A549 (cell line): ENCODE measurements at regions not wholly inside any gene's neighbourhood (a gene's known extent, or its start where the extent isn't known, plus 50 kb on each side); places are given as distances from the start of the nearest gene placed in this dataset.

Experiments used
- ATAC-seq, 2 experiments: fragments of 200-7000 bp in 1 of 2; fragments of >200 bp in 1 of 2; cut with Nextera tagmentation in 1 of 2; cut with Tn5 transposase in 1 of 2; 3 replicates each; pipeline versions ENCODE4 v1.8.0 to v1.9.1; 2018 to 2020; ENCODE audit warnings: mild to moderate bottlenecking in 1 of 2, moderate library complexity in 1 of 2
- CTCF ChIA-PET: fragments of 300-600 bp; sonication (Branson Sonifier 250); formaldehyde crosslinking; extraction: SDS; loops from one replicate; lab custom pipeline; 2021; ENCODE audit warnings: antibody characterized with exemption, inconsistent platforms; lab: Yijun Ruan, JAX
- POLR2A ChIA-PET: fragments of 350-600 bp; formaldehyde crosslinking; extraction: SDS; loops from one replicate; lab custom pipeline; 2021; ENCODE audit warnings: antibody characterized with exemption, inconsistent platforms; lab: Yijun Ruan, JAX
- DNase-seq, 2 experiments: peaks; one replicate each; pipeline versions ENCODE4 v3.0.0 to v3.0.0-alpha.2; 2011 to 2016; ENCODE audit warnings: low read depth in 1 of 2, low spot score in 1 of 2
- FAIRE-seq: peaks from 2 replicates; lab custom pipeline; 2011; peaks lifted over from hg19 to GRCh38; lab: Jason Lieb, UNC
- H3K27ac ChIP-seq, 2 experiments: fragments of >200 bp; sonication (Bioruptor Twin); formaldehyde crosslinking; 3 replicates each; pipeline ENCODE4 v1.5.1; 2016 to 2017
- H3K4me1 ChIP-seq: fragments of >200 bp; sonication (Bioruptor Twin); formaldehyde crosslinking; 3 replicates; pipeline ENCODE4 v1.6.1; 2016
- H3K4me2 ChIP-seq: fragments of >200 bp; sonication (Bioruptor Twin); formaldehyde crosslinking; 3 replicates; pipeline ENCODE4 v1.6.1; 2016
- H3K4me3 ChIP-seq: fragments of >200 bp; sonication (Bioruptor Twin); formaldehyde crosslinking; 3 replicates; pipeline ENCODE4 v1.5.1; 2016
- H3K9me3 ChIP-seq: fragments of >200 bp; sonication (Bioruptor Twin); formaldehyde crosslinking; 3 replicates; pipeline ENCODE4 v1.6.1; 2016
- BHLHE40 ChIP-seq: IDR thresholded peaks from 2 replicates; pipeline ENCODE4 v1.6.1; 2012; ENCODE audit warnings: low read depth, low read length, inconsistent platforms
- CEBPB ChIP-seq, 2 experiments: fragments of >200 bp in 1 of 2; sonication (Bioruptor Twin) in 1 of 2; formaldehyde crosslinking in 1 of 2; IDR thresholded peaks; 2 replicates each; pipeline ENCODE4 v1.6.1; 2012 to 2016
- CHD2 ChIP-seq: fragments of 150-350 bp; IDR thresholded peaks from 2 replicates; pipeline ENCODE4 v1.6.1; 2014; ENCODE audit warnings: low read length; ENCODE audit not compliant: partially characterized antibody
- EP300 ChIP-seq, 2 experiments: fragments of >200 bp; sonication (Bioruptor Twin); formaldehyde crosslinking; IDR thresholded peaks; 2 replicates in 1 of 2; 3 replicates in 1 of 2; pipeline ENCODE4 v1.6.1; 2016 to 2017
- FOSB ChIP-seq: fragments of 250-450 bp; sonication (Bioruptor Pico); IDR thresholded peaks from 2 replicates; pipeline ENCODE4 v1.5.0; 2020; ENCODE audit warnings: mild to moderate bottlenecking, moderate library complexity
- FOXS1 ChIP-seq: fragments of 250-450 bp; sonication (Bioruptor Pico); IDR thresholded peaks from 2 replicates; pipeline ENCODE4 v1.5.0; 2020; ENCODE audit warnings: mild to moderate bottlenecking, moderate library complexity
- HDAC2 ChIP-seq: fragments of 200-600 bp; sonication (generic); IDR thresholded peaks from 2 replicates; pipeline ENCODE4 v1.6.1; 2016
- JUN ChIP-seq, 2 experiments: fragments of >200 bp; sonication (Bioruptor Twin); formaldehyde crosslinking; IDR thresholded peaks; 2 replicates in 1 of 2; 3 replicates in 1 of 2; pipeline ENCODE4 v1.6.1; 2016 to 2017
- KDM1A ChIP-seq: fragments of 200-600 bp; sonication (generic); IDR thresholded peaks from 2 replicates; pipeline ENCODE4 v1.6.1; 2016; ENCODE audit warnings: low read depth, mild to moderate bottlenecking
- POLR2A ChIP-seq: IDR thresholded peaks from 2 replicates; pipeline ENCODE4 v1.6.1; 2012; ENCODE audit warnings: mild to moderate bottlenecking, low read length
- RAD21 ChIP-seq, 2 experiments: fragments of >200 bp in 1 of 2; sonication (Bioruptor Twin) in 1 of 2; formaldehyde crosslinking in 1 of 2; IDR thresholded peaks in 1 of 2; conservative IDR thresholded peaks in 1 of 2; 2 replicates in 1 of 2; 3 replicates in 1 of 2; pipeline ENCODE4 v1.6.1; 2012 to 2018; ENCODE audit warnings: inconsistent platforms in 1 of 2
- RCOR1 ChIP-seq: fragments of 150-350 bp; IDR thresholded peaks from 2 replicates; pipeline ENCODE4 v1.6.1; 2014; ENCODE audit warnings: antibody characterized with exemption, low read length, low read depth
- RFX5 ChIP-seq: fragments of 450-650 bp; IDR thresholded peaks from 2 replicates; pipeline ENCODE4 v1.7.1; 2014; ENCODE audit warnings: antibody characterized with exemption, mild to moderate bottlenecking, moderate library complexity
- RNF2 ChIP-seq: fragments of 200-600 bp; sonication (generic); IDR thresholded peaks from 2 replicates; pipeline ENCODE4 v1.6.1; 2016; ENCODE audit warnings: low read depth, mild to moderate bottlenecking, antibody characterized with exemption, moderate library complexity, borderline replicate concordance
- SMC3 ChIP-seq: fragments of >200 bp; sonication (Bioruptor Twin); formaldehyde crosslinking; IDR thresholded peaks from 3 replicates; pipeline ENCODE4 v1.6.1; 2018; ENCODE audit warnings: inconsistent platforms
- TFCP2L1 ChIP-seq: fragments of 250-450 bp; sonication (Bioruptor Pico); IDR thresholded peaks from 2 replicates; pipeline ENCODE4 v1.5.0; 2021; ENCODE audit warnings: mild to moderate bottlenecking
- ZNF302 ChIP-seq: fragments of 250-450 bp; sonication (Bioruptor Pico); IDR thresholded peaks from 2 replicates; pipeline ENCODE4 v1.9.0; 2021; ENCODE audit warnings: inconsistent platforms, mild to moderate bottlenecking, moderate library complexity
- WGBS: methylation state at CpG from one replicate; pipeline ENCODE4 v1.1.6; 2017; ENCODE audit errors: missing lambda C conversion rate; 5-methylcytosine and 5-hydroxymethylcytosine counted together
- TF ChIP-seq, protein P1 (sequence below): fragments of 250-450 bp; sonication (Bioruptor Pico); IDR thresholded peaks from 2 replicates; pipeline ENCODE4 v1.5.0; 2021; ENCODE audit warnings: mild to moderate bottlenecking, moderate library complexity, borderline replicate concordance
- TF ChIP-seq, protein P2 (sequence below): IDR thresholded peaks from 2 replicates; pipeline ENCODE4 v1.6.1; 2012; ENCODE audit warnings: low read depth, borderline replicate concordance
- TF ChIP-seq, protein P3 (sequence below): fragments of 250-450 bp; sonication (Bioruptor Pico); IDR thresholded peaks from 2 replicates; pipeline ENCODE4 v1.5.0; 2020; ENCODE audit warnings: low read depth, mild to moderate bottlenecking, moderate library complexity
- TF ChIP-seq, protein P4 (sequence below): fragments of 150-350 bp; IDR thresholded peaks from 2 replicates; pipeline ENCODE4 v1.6.1; 2014; ENCODE audit warnings: low read depth, mild to moderate bottlenecking, low read length
- TF ChIP-seq, protein P5 (sequence below): fragments of >200 bp; sonication (Bioruptor Twin); formaldehyde crosslinking; IDR thresholded peaks from 3 replicates; pipeline ENCODE4 v1.5.1; 2016

DNA sequence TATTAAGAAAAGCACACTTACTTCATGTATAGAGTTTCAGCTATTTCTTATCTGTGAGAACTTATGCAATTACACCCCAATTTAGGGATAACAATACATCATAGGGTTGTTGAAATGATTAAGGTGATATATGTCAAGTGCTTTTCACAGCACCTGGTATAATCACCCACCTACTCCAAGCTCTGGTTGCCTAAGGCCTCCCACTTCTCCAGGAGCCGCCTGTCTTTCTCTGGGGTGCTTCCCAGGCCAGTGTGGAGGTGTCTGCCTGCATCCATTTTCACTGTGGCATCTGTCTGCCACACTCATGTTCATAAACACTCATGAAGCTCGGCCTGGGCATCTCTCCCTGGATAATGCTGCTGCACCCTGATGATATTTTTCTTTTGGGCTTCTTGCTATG is 250.3 kb downstream of the STK31 start:
- ChIA-PET POLR2A (no interaction called here), CTCF (interaction anchor here (0.9 to 1.4 kb wide), 2 partner anchors 21 to 389 kb away, joined by 3 to 4 read pairs; no protein-coding TSS in a partner anchor)
- Histone ChIP-seq H3K4me2 (no peak overlapping the region), H3K9me3 (no peaks in the 10 kb centered on the region), H3K4me3 (no peak overlapping the region), H3K27ac (no peak overlapping the region), H3K4me1 (no peaks in the 10 kb centered on the region)
- no peak for FAIRE-seq
- no peak for DNase-seq
- WGBS = 0% methylated on average over 2 of the region's 2 CpGs
- TF ChIP-seq RNF2 (no peak), FOSB (CRISPR knock-in tag) (no peak), POLR2A (no peak), ZNF302 (no peak), CEBPB (IDR thresholded peaks at IDR 0.05) (no peak), CHD2 (no peak), KDM1A (no peak), RFX5 (no peak), FOXS1 (CRISPR knock-in tag) (no peak), RAD21 (conservative IDR thresholded peaks at IDR 0.05 in 1 of 2, IDR thresholded peaks at IDR 0.05 in 1 of 2) (no peak), JUN (IDR thresholded peaks at IDR 0.05) (no peak), HDAC2 (no peak)
- TF ChIP-seq, protein P1, sequence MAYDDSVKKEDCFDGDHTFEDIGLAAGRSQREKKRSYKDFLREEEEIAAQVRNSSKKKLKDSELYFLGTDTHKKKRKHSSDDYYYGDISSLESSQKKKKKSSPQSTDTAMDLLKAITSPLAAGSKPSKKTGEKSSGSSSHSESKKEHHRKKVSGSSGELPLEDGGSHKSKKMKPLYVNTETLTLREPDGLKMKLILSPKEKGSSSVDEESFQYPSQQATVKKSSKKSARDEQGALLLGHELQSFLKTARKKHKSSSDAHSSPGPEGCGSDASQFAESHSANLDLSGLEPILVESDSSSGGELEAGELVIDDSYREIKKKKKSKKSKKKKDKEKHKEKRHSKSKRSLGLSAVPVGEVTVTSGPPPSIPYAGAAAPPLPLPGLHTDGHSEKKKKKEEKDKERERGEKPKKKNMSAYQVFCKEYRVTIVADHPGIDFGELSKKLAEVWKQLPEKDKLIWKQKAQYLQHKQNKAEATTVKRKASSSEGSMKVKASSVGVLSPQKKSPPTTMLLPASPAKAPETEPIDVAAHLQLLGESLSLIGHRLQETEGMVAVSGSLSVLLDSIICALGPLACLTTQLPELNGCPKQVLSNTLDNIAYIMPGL = no peak
- TF ChIP-seq, protein P2, sequence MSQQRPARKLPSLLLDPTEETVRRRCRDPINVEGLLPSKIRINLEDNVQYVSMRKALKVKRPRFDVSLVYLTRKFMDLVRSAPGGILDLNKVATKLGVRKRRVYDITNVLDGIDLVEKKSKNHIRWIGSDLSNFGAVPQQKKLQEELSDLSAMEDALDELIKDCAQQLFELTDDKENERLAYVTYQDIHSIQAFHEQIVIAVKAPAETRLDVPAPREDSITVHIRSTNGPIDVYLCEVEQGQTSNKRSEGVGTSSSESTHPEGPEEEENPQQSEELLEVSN = no peak
- TF ChIP-seq, protein P3, sequence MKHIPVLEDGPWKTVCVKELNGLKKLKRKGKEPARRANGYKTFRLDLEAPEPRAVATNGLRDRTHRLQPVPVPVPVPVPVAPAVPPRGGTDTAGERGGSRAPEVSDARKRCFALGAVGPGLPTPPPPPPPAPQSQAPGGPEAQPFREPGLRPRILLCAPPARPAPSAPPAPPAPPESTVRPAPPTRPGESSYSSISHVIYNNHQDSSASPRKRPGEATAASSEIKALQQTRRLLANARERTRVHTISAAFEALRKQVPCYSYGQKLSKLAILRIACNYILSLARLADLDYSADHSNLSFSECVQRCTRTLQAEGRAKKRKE = no peak
- ATAC-seq = no peak

DNA sequence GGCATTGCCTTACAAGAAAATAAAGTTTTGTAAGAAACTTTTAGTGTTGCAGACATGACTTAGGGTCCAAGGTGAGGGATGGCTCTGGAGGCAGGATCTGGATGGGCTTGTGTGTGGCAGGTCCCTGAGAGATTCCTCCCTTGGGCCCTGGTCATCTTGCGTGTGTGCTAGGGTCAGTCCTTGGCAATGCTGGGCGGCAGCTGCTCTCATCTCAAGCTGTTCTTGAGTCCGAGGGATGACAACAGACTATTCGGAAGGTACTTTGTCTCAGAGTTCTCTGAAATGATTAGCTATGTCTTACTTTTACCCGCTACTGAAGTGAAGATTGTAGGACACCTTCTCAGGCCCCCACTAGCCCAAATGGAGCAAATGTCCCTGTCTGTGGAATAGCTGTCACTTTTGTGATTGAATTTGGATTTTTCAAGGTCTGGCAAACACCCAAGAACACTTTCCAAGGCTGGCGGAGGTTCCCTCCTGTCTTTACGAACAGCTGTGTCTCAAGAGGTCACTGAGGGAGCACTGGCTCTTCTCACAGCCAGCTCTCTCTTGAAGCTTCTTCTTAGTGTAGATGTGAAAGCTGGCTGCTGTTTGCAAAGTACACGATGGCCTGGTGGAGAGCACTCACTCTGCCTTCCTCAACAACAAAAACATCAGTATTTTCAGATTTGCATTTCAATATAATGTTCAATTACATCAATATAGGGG is 253.6 kb downstream of the STK31 start:
- WGBS = 49% methylated on average over 8 of the region's 8 CpGs
- no peaks in the 10 kb centered on the region for H3K9me3 ChIP-seq
- no peak for ATAC-seq
- TF ChIP-seq FOXS1 (CRISPR knock-in tag) = no peak
- TF ChIP-seq TFCP2L1 = no peak
- TF ChIP-seq, protein P2 = no peak
- no peak for TF ChIP-seq EP300 (IDR thresholded peaks at IDR 0.05)
- no peak for TF ChIP-seq ZNF302
- no peak for TF ChIP-seq RFX5
- no peak for TF ChIP-seq BHLHE40
- TF ChIP-seq, protein P4, sequence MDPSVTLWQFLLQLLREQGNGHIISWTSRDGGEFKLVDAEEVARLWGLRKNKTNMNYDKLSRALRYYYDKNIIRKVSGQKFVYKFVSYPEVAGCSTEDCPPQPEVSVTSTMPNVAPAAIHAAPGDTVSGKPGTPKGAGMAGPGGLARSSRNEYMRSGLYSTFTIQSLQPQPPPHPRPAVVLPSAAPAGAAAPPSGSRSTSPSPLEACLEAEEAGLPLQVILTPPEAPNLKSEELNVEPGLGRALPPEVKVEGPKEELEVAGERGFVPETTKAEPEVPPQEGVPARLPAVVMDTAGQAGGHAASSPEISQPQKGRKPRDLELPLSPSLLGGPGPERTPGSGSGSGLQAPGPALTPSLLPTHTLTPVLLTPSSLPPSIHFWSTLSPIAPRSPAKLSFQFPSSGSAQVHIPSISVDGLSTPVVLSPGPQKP = no peak
- no peak for TF ChIP-seq POLR2A
- no peak for TF ChIP-seq RCOR1
- TF ChIP-seq, protein P1 = no peak
- TF ChIP-seq, protein P5, sequence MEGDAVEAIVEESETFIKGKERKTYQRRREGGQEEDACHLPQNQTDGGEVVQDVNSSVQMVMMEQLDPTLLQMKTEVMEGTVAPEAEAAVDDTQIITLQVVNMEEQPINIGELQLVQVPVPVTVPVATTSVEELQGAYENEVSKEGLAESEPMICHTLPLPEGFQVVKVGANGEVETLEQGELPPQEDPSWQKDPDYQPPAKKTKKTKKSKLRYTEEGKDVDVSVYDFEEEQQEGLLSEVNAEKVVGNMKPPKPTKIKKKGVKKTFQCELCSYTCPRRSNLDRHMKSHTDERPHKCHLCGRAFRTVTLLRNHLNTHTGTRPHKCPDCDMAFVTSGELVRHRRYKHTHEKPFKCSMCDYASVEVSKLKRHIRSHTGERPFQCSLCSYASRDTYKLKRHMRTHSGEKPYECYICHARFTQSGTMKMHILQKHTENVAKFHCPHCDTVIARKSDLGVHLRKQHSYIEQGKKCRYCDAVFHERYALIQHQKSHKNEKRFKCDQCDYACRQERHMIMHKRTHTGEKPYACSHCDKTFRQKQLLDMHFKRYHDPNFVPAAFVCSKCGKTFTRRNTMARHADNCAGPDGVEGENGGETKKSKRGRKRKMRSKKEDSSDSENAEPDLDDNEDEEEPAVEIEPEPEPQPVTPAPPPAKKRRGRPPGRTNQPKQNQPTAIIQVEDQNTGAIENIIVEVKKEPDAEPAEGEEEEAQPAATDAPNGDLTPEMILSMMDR = no peak
- TF ChIP-seq SMC3 = no peak
- no peak for TF ChIP-seq RNF2
- TF ChIP-seq, all 56 proteins: peak for 0
- no peak overlapping the region for H3K4me2 ChIP-seq
- DNase-seq (no peak), FAIRE-seq (no peak)
- POLR2A ChIA-PET = no interaction called here
- CTCF ChIA-PET = no interaction called here
- no peak overlapping the region for H3K4me3 ChIP-seq
- no peaks in the 10 kb centered on the region for H3K4me1 ChIP-seq
- no peak overlapping the region for H3K27ac ChIP-seq
